GM18505 (cell line): ENCODE measurements at regions not wholly inside any gene's neighbourhood (a gene's known extent, or its start where the extent isn't known, plus 50 kb on each side); places are given as distances from the start of the nearest gene placed in this dataset.

Source experiments
- ATAC-seq: cut with Tn5 transposase; IDR thresholded peaks from one replicate; pipeline ENCODE4 v1.9.1; 2021; ENCODE audit not compliant: unreplicated experiment
- POLR2A ChIP-seq: IDR thresholded peaks from 4 replicates; pipeline ENCODE4 v1.6.1; 2011; ENCODE audit warnings: borderline replicate concordance; ENCODE audit not compliant: insufficient read depth, insufficient read length; ENCODE audit errors: extremely low read depth

DNA sequence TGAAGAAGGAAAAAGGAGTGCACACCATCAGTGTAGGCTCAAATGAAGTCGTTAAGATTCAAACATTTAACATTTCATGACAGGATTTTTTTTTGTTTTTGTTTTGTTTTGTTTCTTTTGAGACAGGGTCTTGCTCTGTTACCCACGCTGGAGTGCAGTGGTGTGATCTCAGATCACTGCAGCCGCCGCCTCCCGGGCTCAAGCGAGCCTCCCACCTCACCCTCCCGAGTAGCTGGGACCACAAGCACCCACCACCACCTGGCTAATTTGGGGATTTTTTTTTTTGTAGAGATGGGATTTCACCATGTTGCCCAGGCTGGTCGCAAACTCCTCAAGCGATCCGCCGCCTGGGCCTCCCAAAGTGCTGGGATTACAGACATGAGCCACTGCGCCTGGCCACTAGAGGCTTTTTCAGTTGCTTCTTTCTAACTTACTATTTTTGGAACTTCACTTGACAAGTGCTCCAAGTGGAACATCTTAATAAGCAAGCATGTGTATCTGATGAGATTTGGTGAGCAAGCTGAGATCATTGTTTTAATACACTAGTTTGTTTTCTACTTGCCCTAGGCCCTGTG lies 78.9 kb upstream of the CNKSR2 start:
- no peak for TF ChIP-seq POLR2A
- ATAC-seq: no peak

DNA sequence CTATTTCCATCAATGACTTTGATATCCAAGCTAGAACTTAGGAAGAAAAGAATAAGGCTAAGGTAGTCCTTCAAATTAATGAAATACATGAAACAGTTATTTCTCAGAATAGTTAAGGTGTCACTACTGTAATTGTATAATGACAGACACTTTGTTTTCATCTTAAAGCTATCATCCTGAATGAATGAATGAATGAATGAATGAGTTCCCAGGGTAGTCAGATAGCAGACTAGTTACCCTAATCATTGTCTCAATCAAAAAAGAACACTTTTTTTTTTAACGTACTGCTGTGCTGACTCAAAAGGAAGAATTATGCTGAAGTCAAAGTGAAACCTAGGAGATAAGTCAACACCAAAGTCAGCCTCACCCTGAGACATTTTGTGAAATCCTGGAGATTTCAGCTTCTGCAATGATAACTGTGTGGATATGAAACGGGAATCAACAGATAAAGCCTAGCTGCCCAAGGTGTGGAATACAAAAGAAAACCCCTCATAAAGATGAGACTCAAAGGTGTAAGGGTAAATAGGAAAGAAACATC lies 68.3 kb upstream of the CNKSR2 start:
- TF ChIP-seq POLR2A: no peak
- no peak for ATAC-seq

DNA sequence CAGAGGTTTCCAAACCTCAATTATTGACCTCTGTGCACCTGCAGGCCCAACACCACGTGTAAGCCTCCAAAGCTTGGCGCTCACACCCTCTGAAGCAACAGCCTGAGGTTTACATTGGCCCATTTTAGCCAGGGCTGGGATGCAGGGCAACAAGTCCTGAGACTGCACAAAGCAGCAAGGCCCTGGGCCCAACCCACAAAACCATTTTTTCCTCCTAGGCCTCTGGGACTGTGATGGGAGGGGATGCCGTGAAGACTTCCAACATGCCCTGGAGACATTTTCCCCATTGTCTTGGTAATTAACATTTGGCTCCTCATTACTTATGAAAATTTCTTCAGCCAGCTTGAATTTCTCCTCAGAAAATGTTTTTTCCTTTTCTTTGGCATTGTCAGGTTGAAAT lies 54.9 kb upstream of the CNKSR2 start:
- no peak for ATAC-seq

More for the DNA sequence above, 54.9 kb upstream of the CNKSR2 start:
- TF ChIP-seq POLR2A: no peak
